Panc1 (cell line): ENCODE measurements at regions not wholly inside any gene's neighbourhood (a gene's known extent, or its start where the extent isn't known, plus 50 kb on each side); places are given as distances from the start of the nearest gene placed in this dataset.

Experiments
- ATAC-seq: fragments of 200-7000 bp; cut with Tn5 transposase; 2 replicates; pipeline ENCODE4 v1.9.1; 2020; ENCODE audit warnings: mild to moderate bottlenecking, moderate library complexity
- BruUV-seq: library from RNA; stranded (reverse); fragments of 400-500 nt; replicated peaks from 2 replicates; lab custom pipeline; 2021; lab: Mats Ljungman, UMichigan
- CTCF ChIA-PET: fragments of 300-600 bp; sonication (Branson Sonifier 250); formaldehyde crosslinking; loops from one replicate; lab custom pipeline; 2022; ENCODE audit warnings: antibody characterized with exemption; lab: Charles Lee
- POLR2A ChIA-PET: fragments of 300-600 bp; sonication (Branson Sonifier 250); formaldehyde crosslinking; loops from one replicate; lab custom pipeline; 2022; ENCODE audit warnings: antibody characterized with exemption; lab: Charles Lee
- DNase-seq: peaks from one replicate; pipeline ENCODE4 v3.0.0-alpha.2; 2010; ENCODE audit warnings: low read depth, low spot score
- H3K27ac ChIP-seq: 2 replicates; pipeline ENCODE4 v1.5.1; 2011; ENCODE audit warnings: mild to moderate bottlenecking, low read length, inconsistent platforms
- H3K27me3 ChIP-seq: fragments of 200-500 bp; sonication (Bioruptor generic); 2 replicates; pipeline ENCODE4 v1.6.0; 2014; ENCODE audit warnings: low read length, inconsistent platforms; ENCODE audit not compliant: control insufficient read depth, insufficient read depth
- H3K36me3 ChIP-seq: fragments of 200-500 bp; sonication (Bioruptor generic); 2 replicates; pipeline ENCODE4 v1.5.1; 2014; ENCODE audit warnings: inconsistent platforms, mild to moderate bottlenecking, low read length, moderate library complexity; ENCODE audit not compliant: control insufficient read depth, insufficient read depth
- H3K4me1 ChIP-seq: 2 replicates; pipeline ENCODE4 v1.5.1; 2011; ENCODE audit warnings: inconsistent platforms, mild to moderate bottlenecking, low read length, moderate library complexity; ENCODE audit not compliant: control insufficient read depth, insufficient read depth
- H3K4me3 ChIP-seq, 2 experiments: 2 replicates each; pipeline ENCODE4 v1.5.1; 2011 to 2012; ENCODE audit warnings: low read depth in 2 of 2, low read length in 2 of 2, mild to moderate bottlenecking in 2 of 2, inconsistent platforms in 1 of 2, moderate library complexity in 1 of 2
- H3K9me3 ChIP-seq: fragments of 200-500 bp; sonication (Bioruptor generic); 2 replicates; pipeline ENCODE4 v1.5.1; 2014; ENCODE audit warnings: low read depth, mild to moderate bottlenecking, inconsistent platforms, low read length, moderate library complexity; ENCODE audit not compliant: control insufficient read depth, insufficient read depth
- CTCF ChIP-seq: fragments of 450-650 bp; IDR thresholded peaks from 2 replicates; pipeline ENCODE4 v1.5.1; 2017; ENCODE audit warnings: mild to moderate bottlenecking
- POLR2AphosphoS5 ChIP-seq: IDR thresholded peaks from 2 replicates; pipeline ENCODE4 v1.6.1; 2012; ENCODE audit warnings: mild to moderate bottlenecking, low read depth, low read length, moderate library complexity
- REST ChIP-seq, 2 experiments: IDR thresholded peaks; 2 replicates each; pipeline ENCODE4 v1.6.1; 2011 to 2012; ENCODE audit warnings: low read depth in 2 of 2, control low read depth in 1 of 2, low read length in 1 of 2, mild to moderate bottlenecking in 1 of 2, moderate library complexity in 1 of 2; ENCODE audit not compliant: insufficient read depth in 1 of 2
- SIN3A ChIP-seq: IDR thresholded peaks from 2 replicates; pipeline ENCODE4 v1.6.1; 2012; ENCODE audit warnings: low read depth, mild to moderate bottlenecking, low read length, moderate library complexity, borderline replicate concordance; ENCODE audit not compliant: insufficient read depth
- TCF7L2 ChIP-seq: IDR thresholded peaks from 2 replicates; pipeline ENCODE4 v1.6.1; 2011; ENCODE audit warnings: mild to moderate bottlenecking, low read depth, low read length, inconsistent platforms
- in situ Hi-C: cut with HindIII; loops from 2 replicates; pipeline ENCODE4 v1.10.0; 2016; ENCODE audit warnings: low sequenced_read_pairs, low pct_unique_long_range_greater_than_20kb
- intact Hi-C: fragments of 100-400 bp; cut with micrococcal nuclease; formaldehyde crosslinking; loops from one replicate; pipeline ENCODE4 v1.10.0; 2022; ENCODE audit not compliant: unreplicated experiment

- in situ Hi-C loops = no loop called here
- DNase-seq = peak; percentile 28
- H3K9me3 ChIP-seq = no peaks in the 10 kb centered on the region
- intact Hi-C loops = loop anchor here (5.0 to 10.0 kb wide), 2 partner anchors 103 to 391 kb away; no protein-coding TSS in a partner anchor
- peak overlapping the region; percentile 29; the same call in 1 of the 2 replicates for H3K27ac ChIP-seq
- no peaks in the 10 kb centered on the region for H3K36me3 ChIP-seq
- ChIA-PET POLR2A (interaction anchor here (0.7 kb wide), 1 partner anchor 118 kb away, joined by 3 read pairs; no protein-coding TSS in a partner anchor), CTCF (interaction anchor here (0.5 to 0.9 kb wide), 4 partner anchors 8 to 383 kb away, joined by 3 to 4 read pairs (median 3); no protein-coding TSS in a partner anchor)
- no peaks in the 10 kb centered on the region for H3K4me1 ChIP-seq
- ATAC-seq = peak; percentile 95
- BruUV-seq = no TSS peak
- peak overlapping the region in 1 of 2 experiments; percentile 32; a peak in 1 of 4 replicates for H3K4me3 ChIP-seq
- TF ChIP-seq SIN3A (no peak), CTCF (peak; percentile 87), POLR2AphosphoS5 (no peak), TCF7L2 (no peak), REST (IDR thresholded peaks at IDR 0.05; ENCODE audit: insufficient read depth in 1 of 2, low read depth in 2 of 2, low read length in 1 of 2) (no peak)
- H3K27me3 ChIP-seq = no peaks in the 10 kb centered on the region
These were observed 234.0 kb downstream of the SPTSSA start for GRCh38 chr14:34227834-34228649.

DNA sequence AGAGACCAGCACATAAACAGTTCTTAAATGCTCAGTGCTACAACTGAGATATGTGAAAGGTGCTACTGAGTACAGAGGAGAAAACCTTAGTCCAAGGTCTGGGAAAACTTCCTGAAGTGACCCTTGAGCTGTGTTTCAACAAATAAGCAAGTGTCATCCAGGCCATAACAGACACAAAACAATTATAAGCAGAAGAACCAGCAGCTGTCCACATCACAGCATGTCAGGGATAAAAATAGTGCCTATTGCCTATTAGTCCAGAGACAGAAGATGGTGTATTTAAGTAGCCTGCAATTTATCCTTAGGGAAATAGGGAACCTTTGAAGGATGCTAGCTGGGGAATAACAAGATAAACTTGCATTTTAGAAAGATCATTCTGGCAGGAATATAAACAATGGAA, 237.8 kb downstream of the SPTSSA start:
- Histone ChIP-seq H3K4me1 (no peaks in the 10 kb centered on the region), H3K36me3 (no peaks in the 10 kb centered on the region), H3K27ac (no peak overlapping the region), H3K9me3 (no peaks in the 10 kb centered on the region), H3K4me3 (no peak overlapping the region), H3K27me3 (no peaks in the 10 kb centered on the region)
- TF ChIP-seq CTCF = no peak
- TF ChIP-seq TCF7L2 = no peak
- TF ChIP-seq POLR2AphosphoS5 = no peak
- no peak for ATAC-seq
- CTCF ChIA-PET = no interaction called here
- POLR2A ChIA-PET = no interaction called here
- no peak for DNase-seq
- BruUV-seq = no TSS peak
- in situ Hi-C loops (no loop called here), intact Hi-C loops (loop anchor here (10.0 kb wide), 1 partner anchor 99 kb away; no protein-coding TSS in a partner anchor)
